NCI-H1092 treated with DMSO at 0.1 percent for 48 hours (cell line): ENCODE measurements at regions not wholly inside any gene's neighbourhood (a gene's known extent, or its start where the extent isn't known, plus 50 kb on each side); places are given as distances from the start of the nearest gene placed in this dataset.

ENCODE experiments used
- DNase-seq: peaks from one replicate; lab custom pipeline; 2025; lab: John Stamatoyannopoulos, UW

DNA sequence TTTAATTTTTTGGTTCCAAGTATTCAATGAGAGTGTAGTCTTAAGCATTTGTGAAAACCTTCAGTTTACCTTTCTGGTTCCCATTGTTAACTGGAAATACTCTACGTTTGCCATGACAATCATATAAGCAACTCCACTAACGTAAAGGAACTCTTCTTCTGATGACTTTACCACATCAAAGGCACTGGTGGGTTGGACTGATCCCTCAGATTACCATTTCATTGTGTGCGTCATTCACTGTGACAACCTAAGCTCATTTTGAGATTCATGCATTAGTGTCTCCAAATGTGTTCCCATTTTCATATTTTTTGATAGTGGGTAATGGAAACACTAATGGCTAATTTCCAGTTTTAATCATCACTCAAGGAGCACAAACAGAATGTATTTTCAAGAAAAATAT, 119.9 kb upstream of the COL1A2 start:
- no peak for DNase-seq

DNA sequence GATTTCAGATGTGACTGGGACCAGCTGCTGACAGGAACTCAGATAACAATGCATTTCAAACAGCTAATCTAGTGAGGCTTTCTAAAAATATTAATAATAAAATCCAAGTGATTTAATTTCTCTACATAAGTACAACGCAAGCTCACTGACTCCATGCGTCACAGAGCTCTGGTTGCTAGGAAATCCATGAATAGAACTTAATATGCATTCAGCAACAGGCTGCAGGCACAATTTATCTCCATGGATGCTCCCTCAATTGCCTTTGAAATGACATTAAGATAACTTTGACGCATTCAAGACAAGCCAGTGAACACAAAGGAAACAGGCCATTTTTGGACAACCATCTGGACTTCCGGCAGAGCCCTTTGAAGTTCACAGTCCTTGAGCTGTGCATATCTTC, 118.7 kb upstream of the COL1A2 start:
- DNase-seq, result no peak

DNA sequence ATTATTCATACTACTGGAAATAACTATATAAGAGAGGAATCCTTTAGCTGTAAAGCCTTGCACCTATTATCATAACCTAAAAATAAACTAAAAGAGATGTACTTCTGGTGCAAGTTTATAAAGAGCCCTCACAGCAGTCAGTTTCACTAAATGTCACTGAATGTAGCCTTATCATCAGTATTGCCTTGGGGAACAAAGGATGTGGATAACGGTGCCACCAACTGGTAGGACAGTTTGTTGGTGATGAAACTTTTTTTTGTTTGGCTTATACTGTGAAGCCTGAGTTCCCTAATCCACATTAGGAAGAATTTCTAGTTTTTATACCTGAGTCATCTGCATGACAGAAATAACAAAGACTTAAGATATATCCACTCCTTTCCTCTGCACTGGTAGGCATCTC, 117.9 kb upstream of the COL1A2 start:
- DNase-seq, result peak; percentile 21

DNA sequence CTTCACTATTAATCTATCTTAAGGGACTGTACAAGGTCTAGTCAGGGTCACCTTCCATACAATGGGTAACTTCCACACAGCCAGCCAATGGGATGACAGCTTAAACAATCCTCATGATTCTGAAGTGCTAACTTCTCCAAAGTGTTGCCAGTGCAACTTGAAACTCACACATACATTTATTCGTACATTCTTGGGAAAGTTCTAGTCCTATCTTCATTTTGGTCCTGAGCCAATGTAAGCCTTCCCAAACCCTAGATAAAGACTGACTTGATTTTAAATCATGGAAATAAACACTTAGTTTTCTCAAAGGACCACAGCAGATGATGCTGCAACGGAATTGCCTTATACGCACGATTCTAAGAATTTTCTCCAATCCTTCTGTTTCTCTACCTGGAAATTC, 117.5 kb upstream of the COL1A2 start:
- no peak for DNase-seq

DNA sequence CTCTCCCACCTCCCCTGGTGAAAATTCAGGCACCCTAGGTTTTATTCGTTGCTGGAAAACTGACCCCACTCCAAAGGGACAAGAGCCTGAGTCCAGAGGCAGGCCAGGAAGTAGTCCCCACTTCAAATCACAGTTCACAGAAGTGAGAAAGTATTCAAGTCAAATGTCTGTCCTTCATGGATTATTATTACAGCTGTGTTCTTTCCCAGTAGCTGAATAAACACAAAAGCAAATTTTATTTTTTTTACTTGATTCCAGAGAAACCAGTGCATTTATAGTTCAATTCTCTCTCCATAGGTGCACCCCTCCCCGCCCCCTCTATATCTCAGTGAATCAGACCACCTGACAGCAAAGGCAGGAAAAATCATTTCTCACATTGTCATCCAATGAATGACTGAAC, 113.8 kb upstream of the COL1A2 start:
- no peak for DNase-seq

DNA sequence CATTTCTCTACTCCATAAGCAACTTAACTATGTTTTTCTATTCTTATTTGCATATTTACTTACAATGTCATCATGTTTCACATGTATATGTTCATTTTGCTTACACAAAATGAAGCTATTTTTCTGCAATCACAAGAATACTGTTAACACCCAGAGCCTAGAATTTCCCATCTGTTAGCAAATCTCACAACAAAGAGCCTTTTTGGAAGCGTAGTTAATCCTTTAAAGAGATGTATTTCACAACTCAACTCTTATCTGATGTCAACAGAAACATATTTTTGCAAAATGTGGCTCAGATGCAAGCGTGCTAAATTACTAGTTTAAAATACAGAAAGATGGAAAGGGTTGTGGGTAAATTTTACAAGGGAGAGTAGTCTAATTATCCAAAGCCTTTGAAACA, 110.6 kb upstream of the COL1A2 start:
- no peak for DNase-seq

DNA sequence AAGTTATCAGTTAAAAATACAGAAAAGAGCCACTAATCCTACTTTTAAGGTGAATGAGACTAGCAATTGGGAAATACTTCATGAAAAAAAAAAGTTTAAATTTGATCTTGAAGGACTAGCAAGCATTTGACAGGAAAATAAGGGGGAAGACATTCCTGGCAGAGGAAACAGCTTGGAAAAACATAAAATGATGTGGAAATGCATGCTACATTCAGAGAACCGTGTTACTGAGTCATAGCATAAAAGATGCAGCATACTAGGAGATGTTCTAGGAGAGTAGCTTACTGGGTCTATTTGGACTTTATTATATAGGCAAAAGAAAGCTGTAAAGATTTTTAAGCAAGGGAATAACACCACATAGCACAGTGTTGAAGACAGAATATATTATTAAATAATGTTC, 108.6 kb upstream of the COL1A2 start:
- DNase-seq, result no peak

DNA sequence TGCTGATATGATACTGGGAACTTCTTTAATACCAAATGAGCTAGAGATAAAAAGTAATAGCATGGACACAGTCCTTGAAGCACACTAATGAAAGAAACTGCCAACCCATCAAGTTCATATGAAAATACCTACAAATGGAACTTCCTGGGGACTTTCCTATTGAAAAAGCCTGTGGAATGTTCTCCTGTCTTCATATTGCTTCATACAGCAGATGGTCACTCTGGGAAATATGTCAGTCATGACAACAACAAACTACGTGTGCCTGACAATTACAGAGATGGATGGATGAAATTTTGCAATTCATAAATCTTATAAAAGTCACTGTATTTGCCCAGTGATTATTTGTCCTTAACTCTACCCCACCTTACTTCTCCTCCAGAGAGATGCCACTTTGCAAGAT, 106.6 kb upstream of the COL1A2 start:
- DNase-seq, result no peak

DNA sequence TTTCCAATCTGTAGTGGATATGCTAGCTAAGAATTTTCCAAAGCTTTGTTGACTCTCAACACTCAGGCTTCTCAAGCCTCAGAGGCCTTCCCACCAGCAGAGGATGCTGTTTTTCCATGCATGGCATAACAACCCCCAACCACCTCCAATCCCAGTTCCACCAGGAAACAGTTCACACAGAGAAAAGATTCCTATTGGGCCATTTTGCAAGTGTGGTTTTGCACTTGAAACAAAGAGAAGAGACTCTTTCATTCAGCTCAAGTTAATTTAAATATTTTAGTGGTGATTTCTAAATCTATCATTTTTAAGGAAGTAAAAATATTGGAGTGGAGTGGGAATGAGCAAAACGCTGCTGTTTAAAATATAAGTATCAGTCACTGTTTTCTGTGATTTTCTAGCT, 105.6 kb upstream of the COL1A2 start:
- peak; percentile 88 for DNase-seq

DNA sequence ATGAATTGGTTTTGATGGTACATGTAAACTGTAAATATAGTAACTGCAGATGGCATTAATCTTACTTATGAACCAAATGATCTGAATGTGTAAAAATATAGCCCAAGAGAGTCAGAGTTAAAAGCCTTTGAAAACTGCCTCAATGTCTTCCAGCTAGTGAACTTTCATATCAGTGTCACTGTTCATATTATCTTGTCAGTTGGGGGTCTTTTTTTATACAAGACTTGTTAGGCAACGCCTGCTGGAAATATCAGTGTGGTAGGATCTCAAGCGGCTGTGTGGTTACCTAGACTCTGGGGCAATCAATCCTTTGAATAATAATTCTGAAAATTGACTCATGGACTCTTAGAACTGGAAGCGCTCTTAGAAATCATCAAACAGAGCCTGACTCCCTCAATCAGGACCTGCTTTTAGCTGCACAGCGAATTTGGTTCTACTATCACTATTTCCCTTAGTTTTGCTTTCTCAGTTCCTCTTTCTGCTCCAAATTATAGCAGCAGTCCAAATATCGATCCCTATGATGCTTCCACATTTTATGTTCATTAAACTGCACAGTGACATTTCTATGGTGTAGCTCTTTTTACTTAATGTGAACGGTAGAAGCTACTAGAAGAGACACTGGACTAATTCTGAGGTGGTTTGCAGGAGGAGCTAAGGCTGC, 100.1 kb upstream of the COL1A2 start:
- DNase-seq, result no peak

DNA sequence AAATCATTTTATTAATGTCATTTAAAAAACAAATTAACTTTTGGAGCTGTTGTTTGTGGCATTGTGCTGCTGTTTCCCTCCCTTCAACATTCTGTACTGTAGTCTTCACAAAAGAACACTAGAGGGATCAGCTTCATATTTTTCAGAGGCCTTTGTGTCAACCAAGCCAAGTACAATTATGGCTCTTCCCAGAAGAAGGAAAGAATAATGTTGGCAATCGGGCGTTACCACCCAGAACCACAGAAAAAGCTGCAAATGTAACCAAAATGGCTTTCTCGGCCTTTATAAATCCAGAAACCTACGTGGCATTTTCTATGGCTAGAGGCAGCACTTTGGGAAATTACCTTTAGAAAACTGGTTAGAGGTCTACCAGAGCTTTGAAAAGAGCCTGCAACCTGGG, 98.8 kb upstream of the COL1A2 start:
- DNase-seq, result peak; percentile 92

DNA sequence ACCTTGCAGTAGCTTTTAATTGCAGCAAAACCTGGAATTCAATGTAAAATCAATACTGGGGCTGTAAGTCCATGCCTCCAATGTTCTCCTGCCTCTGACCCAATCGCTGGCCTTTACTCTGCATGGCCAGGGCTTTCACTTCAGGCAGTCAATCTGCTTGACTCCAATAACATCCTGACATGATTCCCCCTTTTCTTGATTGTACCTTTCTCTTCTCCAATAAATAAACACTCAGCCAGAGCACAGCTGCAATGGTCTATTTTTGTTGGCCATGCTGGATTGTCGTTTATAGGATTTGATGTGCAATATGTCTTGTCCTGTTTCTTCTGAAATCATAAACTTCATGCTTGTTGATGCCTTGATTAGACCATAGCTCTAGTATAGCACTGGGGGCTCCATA, 97.8 kb upstream of the COL1A2 start:
- DNase-seq, result no peak

DNA sequence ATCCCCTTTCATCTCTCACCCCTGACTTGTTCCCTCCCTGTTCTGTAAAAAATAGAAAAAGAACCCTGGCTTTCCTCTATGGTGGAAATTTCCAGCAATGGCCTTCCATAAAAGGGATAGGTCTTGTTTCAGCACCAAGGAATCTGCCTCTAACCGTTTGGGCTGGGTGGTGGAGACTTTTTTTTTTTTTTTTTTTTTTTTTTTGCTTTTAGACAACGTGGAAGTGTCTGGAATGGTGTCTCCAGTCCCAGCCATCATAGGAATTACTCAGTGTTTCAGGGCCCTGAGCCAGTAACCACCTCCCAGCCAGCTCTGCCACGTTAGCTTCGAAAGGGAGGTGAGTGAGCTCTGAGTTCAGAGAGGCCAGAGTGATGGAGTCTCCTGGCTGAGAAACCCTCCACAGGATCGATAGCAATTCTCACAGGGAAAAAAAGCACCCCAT, 97.3 kb upstream of the COL1A2 start:
- no peak for DNase-seq

DNA sequence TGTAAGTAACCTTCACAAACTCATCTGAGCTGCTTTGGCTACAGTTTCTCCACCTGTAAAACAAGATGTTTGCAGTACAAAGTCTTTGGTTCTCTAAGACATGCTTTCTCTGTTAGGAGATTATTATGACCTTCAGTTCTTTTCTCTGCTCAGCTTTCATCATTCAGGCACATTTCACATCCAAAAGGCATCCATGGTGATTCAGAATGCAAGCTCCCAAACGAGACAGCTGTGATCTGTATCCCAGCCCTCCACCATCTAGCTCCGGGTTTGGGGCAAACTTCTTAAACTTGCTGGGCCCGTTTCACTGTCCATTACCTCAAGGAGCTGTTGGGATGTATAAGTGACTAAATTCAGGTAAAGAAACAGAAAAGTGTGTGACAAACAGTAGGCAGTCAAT, 95.8 kb upstream of the COL1A2 start:
- DNase-seq, result no peak

DNA sequence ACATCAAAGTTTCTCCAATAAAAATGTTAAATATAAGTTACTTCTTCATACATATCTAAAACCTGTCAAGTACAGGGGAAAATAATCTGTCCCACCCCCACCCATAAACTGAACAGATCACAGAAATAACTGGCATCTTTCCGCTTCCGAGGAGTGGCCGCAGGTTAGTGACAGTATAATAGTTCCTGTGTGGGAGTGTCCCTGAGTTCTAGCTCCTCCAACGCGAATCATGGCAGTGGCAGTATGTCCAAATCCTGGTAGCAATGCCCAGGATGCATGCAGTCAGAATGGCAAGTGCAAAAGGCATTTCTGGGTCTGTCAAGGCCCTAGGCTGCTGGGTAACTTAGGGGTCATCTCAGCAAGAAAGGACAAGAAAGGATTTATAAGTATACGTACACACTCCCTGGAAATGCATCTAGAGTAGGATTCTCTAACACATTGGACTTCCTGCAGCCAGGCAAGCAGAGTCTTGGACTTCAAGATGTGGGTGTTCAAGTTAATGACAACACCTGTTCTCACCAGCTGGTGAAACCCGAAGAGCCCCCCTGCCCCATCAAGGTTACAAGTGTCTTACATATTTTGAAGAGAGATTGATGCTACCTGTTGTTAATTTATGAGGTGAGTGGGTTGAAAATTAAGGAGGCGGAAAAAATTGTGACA, 94.4 kb upstream of the COL1A2 start:
- no peak for DNase-seq

DNA sequence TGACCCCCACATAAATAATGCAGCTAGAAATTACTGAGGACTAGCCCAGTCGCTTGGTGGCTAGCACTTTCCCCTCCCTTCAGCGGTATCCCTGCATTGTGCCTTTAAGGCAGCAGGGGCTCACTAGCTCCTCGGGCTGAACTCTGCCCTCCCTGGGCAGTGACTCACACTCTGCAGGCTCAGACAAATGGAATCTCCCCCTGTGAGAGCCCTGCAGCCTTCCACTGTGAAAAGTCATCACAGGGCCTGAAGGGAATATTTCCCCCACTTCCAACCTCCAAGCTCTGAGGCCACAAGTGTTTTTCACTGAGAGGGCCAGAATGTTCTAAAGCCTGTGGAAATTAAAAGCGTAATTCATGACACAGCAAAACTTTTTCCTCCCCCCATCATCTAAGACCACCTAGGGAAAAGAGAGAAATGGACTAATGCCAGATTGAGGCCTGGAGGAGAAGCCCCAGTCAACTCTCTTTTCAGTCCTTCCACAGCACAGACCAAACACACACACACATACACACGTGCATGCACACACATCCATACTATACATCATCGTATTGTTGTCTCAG, 93.6 kb upstream of the COL1A2 start:
- DNase-seq, result no peak

DNA sequence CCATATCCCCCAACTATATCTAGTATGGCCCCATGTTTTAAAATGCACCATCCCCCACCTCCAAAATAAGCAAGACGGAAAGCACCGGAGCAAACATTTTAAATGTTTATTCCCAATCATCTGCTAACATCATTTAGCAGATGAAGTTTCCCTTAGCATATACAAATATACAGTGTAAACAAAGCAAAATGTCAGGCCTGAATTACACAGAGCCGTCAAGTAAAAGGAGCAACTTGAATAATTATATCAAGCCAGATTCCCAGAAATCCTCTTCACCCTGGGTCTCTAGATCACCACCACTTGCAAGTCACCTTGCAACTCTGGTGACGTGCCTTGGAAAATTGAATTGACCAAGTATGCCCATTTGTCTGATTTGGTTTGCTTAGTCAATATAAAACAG, 91.6 kb upstream of the COL1A2 start:
- no peak for DNase-seq

DNA sequence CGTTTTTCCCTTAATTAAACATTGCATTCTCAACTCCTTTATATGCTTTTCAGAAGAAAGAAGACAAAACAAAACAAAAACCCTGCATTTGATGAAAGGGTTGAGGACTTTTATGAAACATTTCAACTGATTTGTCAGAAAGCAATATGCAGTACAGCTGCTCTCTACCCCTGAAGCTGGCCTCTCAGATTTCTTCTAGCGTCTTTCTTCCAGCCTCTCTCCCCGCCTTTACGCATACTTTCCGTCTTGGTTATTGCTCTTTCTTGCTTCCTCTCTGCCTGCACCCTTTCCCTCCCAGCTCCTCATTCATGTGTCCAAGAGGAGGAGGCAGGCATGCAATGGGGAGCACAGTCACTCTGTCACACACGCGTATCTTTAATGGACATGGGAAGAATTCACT, 91.0 kb upstream of the COL1A2 start:
- DNase-seq, result no peak

DNA sequence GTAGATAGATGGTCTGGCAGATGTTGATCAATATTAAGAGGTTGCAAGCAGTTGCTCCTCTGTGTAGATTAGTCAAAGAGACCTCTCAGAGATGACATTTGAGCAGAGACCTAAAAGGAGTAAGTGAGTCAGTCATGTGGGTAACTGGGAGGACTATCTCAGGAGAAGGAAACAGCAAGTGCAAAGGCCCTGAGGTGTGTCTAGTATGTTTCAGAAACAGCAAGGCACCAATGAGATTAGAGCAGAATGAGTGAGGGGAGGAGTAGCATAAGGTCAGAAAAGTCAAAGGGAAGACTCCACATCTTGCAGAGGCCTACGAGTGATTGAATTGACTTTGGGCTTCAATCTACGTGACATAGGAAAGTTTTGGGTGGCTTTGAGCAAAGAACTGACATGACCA, 89.8 kb upstream of the COL1A2 start:
- no peak for DNase-seq

DNA sequence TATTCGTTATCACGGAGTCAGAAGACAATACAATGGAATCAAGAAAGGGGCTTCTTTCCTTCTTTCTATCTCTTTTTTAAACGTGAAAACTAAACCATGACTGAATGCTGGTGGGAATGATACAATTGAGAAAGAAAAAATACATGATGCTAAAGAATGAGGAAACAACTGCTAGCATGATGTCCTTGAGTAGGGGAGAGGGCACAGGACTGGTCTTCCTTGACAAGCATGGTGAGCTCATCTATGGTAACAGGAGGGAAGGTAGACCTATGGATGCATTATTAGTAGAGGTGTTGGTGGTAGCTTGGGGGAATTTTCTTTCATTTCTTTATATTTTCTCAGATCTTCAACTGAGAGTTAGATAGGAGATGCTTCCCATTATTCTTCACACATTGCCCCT, 88.9 kb upstream of the COL1A2 start:
- DNase-seq, result no peak

DNA sequence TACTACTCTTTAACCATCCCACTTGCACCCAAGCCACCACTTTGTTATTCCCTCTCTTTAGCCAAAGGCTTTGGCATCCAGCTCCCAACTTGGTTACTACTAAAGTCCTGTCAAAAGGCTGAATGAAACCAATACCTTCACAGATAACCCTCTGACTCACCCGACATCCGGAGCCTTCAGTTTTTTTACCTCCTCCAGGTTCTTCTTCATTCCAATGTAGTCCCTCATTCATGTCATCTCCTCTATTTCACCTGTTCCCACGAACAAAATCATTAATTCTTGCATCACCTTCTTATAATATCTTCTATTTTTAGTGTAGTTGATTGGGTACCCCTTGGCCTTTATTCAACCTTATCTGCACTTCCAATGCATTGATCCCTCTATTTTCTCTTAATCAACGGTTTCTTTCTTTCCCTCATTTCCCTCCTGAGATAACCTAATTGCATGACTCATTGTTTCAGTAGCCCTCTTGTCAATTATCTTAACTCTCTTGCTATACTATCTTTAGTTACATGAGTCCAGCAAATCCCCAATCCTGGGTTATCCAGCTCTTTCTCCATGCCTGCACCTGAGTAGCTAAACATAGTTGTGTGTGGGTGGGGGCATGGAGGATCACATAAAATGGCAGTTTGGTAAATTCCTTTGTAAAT, 87.2 kb upstream of the COL1A2 start:
- no peak for DNase-seq

DNA sequence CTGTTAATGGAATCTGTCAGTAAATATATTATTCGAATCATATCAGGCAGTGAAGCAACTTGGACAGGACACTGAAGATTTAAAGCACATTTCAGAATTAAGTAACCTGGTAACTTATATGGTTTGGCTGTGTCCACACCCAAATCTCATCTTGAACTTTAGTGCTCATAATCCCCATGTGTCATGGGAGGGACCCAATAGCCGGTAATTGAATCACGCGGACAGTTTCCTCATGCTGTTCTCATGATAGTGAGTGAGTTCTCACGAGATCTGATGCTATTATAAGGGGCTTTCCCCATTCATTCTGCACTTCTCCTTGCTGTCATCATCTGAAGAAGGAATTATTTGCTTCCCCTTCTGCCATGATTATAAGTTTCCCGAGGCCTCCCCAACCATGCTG, 83.2 kb upstream of the COL1A2 start:
- DNase-seq, result no peak

DNA sequence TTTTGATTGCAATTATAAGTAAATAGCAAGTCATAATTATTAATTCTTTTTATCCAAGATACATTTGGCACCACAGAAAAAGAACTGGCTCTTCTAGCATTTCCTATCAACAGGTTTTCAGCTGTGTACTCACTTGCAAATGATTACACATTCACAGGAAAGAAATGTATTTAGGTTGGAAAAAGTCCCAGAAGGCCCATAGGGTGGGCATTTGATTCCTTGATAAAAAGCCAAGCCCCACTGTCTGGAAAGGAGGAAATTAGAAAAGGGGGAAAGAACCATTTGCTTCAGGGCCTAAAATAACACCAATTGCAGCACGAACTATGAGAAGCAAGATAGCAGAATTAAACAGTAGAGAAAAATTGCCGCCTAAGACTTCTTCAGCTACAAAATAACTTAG, 80.8 kb upstream of the COL1A2 start:
- DNase-seq, result peak; percentile 99
